GM12892 (cell line): ENCODE measurements at regions not wholly inside any gene's neighbourhood (a gene's known extent, or its start where the extent isn't known, plus 50 kb on each side); places are given as distances from the start of the nearest gene placed in this dataset.

Source experiments
- DNase-seq: peaks from one replicate; pipeline ENCODE4 v3.0.0; 2011; ENCODE audit not compliant: insufficient read length
- FAIRE-seq: peaks from 2 replicates; lab custom pipeline; 2011; peaks lifted over from hg19 to GRCh38; lab: Jason Lieb, UNC
- POLR2A ChIP-seq: IDR thresholded peaks from 2 replicates; pipeline ENCODE4 v1.6.1; 2011; ENCODE audit warnings: low read depth, low read length, control low read depth
- POLR2AphosphoS5 ChIP-seq: IDR thresholded peaks from 2 replicates; pipeline ENCODE4 v1.6.1; 2011; ENCODE audit warnings: low read depth, low read length, control low read depth
- TAF1 ChIP-seq: IDR thresholded peaks from 2 replicates; pipeline ENCODE4 v1.6.1; 2011; ENCODE audit warnings: low read depth, mild to moderate bottlenecking, control low read depth, low read length, borderline replicate concordance

- DNase-seq, result no peak
- FAIRE-seq, result no peak
- TF ChIP-seq POLR2A (no peak), POLR2AphosphoS5 (no peak), TAF1 (no peak)
Observed at GRCh38 chr14:87097015-87097414, 896.0 kb downstream of the GALC start.

GRCh38 chr14:87094913-87095312 lies 898.1 kb downstream of the GALC start:
- FAIRE-seq (no peak), DNase-seq (no peak)
- TF ChIP-seq TAF1 (no peak), POLR2A (no peak), POLR2AphosphoS5 (no peak)

GRCh38 chr14:87088588-87088987 lies 904.4 kb downstream of the GALC start:
- FAIRE-seq, result no peak
- TF ChIP-seq TAF1 (no peak), POLR2A (no peak), POLR2AphosphoS5 (no peak)
- no peak for DNase-seq

- DNase-seq, result no peak
- no peak for TF ChIP-seq TAF1
- TF ChIP-seq POLR2A, result no peak
- TF ChIP-seq POLR2AphosphoS5, result no peak
- FAIRE-seq, result no peak
Observed at GRCh38 chr14:87087881-87088280, 905.1 kb downstream of the GALC start.

- no peak for FAIRE-seq
- no peak for DNase-seq
- no peak for TF ChIP-seq TAF1
- no peak for TF ChIP-seq POLR2AphosphoS5
- no peak for TF ChIP-seq POLR2A
Observed at GRCh38 chr14:87084908-87085307, 908.1 kb downstream of the GALC start.

- FAIRE-seq, result no peak
- TF ChIP-seq POLR2A (no peak), TAF1 (no peak), POLR2AphosphoS5 (no peak)
- no peak for DNase-seq
Observed at GRCh38 chr14:87082917-87083316, 910.1 kb downstream of the GALC start.

- FAIRE-seq (no peak), DNase-seq (no peak)
- no peak for TF ChIP-seq POLR2AphosphoS5
- TF ChIP-seq POLR2A, result no peak
- TF ChIP-seq TAF1, result no peak
Observed at GRCh38 chr14:87081004-87081403, 912.0 kb downstream of the GALC start.

- TF ChIP-seq TAF1 (no peak), POLR2AphosphoS5 (no peak), POLR2A (no peak)
- DNase-seq (no peak), FAIRE-seq (no peak)
Observed at GRCh38 chr14:87080146-87080545, 912.8 kb downstream of the GALC start.

- DNase-seq, result no peak
- FAIRE-seq, result no peak
- TF ChIP-seq POLR2AphosphoS5 (no peak), POLR2A (no peak), TAF1 (no peak)
Observed at GRCh38 chr14:87079416-87079815, 913.6 kb downstream of the GALC start.

GRCh38 chr14:87076922-87077321 lies 916.1 kb downstream of the GALC start:
- DNase-seq, result no peak
- TF ChIP-seq TAF1 (no peak), POLR2A (no peak), POLR2AphosphoS5 (no peak)
- FAIRE-seq, result no peak

- no peak for FAIRE-seq
- DNase-seq, result no peak
- TF ChIP-seq POLR2AphosphoS5 (no peak), POLR2A (no peak), TAF1 (no peak)
Observed at GRCh38 chr14:87076146-87076545, 916.8 kb downstream of the GALC start.

- FAIRE-seq, result no peak
- TF ChIP-seq TAF1 (no peak), POLR2AphosphoS5 (no peak), POLR2A (no peak)
- DNase-seq, result no peak
Observed at GRCh38 chr14:87073880-87074570, 919.0 kb downstream of the GALC start.

GRCh38 chr14:87067591-87067990 lies 925.4 kb downstream of the GALC start:
- no peak for DNase-seq
- TF ChIP-seq TAF1, result no peak
- TF ChIP-seq POLR2AphosphoS5, result no peak
- TF ChIP-seq POLR2A, result no peak
- no peak for FAIRE-seq
